Fibroblast of skin of scalp (primary cell): ENCODE measurements at regions not wholly inside any gene's neighbourhood (a gene's known extent, or its start where the extent isn't known, plus 50 kb on each side); places are given as distances from the start of the nearest gene placed in this dataset.

Experiments used
- DNase-seq: peaks from one replicate; pipeline ENCODE4 v3.0.0-alpha.2; 2013

DNA sequence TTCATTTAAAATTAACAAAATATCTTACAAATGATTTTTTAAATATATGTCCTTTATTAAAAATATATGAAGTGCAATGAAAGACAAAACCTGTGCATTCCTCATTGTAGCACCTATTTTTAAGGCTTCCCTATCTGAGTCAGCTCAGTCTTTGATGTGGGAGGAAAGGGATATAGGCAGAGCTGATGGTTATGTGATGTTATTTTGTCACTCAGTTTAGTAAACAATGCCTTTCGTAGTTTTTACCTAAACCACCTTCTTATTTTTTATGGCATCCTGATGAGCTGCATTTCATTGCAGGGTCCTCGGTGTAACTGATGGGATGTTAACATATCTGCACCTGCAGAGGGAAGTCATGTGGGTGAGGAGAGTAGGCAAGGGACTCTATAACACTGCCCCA is 58.9 kb upstream of the FRMD6 start:
- DNase-seq, result no peak

DNA sequence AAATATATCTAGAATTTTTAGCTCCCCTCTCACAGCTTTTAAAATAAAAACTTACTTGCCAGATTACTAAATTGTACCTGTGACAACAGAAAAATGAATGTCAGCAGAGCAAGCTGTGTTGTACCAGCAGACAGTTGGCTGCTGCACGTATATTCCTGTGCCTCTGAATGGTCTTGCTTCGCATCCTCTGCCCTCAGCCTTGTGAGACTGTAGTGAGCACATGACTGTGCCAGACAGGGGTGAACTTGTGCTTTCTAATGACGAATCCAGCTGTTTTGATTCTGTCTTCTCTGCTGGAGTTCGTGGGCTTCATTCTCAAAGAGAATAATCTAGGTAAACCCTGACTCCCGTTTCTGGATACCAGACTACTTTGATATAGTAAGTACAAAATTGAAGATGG is 58.3 kb upstream of the FRMD6 start:
- no peak for DNase-seq

DNA sequence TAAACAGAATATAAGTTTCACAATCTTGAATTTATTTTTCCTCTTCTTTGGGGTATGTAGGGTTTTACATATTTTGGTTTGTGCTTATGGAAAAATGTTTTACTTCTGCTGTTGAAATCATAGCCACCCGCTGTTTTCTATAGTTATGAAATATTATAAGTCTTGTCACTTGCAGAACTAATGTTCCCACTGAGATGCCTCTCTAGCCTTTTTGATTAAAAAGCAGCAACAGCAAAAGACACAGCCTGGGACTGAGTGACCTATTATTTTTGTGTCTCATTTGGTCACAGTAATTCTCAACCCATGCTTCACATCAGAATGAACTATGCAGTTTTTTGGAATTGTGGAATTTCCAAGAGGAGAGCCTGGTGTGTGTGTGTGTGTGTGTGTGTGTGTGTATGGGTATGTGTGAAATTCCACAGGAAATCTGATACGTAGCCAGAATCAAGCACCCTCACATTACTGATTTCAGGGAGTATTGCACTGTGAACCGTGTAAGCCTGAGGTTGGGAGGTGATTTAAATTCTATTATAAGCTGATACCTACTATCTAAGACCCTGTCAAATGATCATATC is 55.7 kb upstream of the FRMD6 start:
- peak; percentile 96 for DNase-seq

DNA sequence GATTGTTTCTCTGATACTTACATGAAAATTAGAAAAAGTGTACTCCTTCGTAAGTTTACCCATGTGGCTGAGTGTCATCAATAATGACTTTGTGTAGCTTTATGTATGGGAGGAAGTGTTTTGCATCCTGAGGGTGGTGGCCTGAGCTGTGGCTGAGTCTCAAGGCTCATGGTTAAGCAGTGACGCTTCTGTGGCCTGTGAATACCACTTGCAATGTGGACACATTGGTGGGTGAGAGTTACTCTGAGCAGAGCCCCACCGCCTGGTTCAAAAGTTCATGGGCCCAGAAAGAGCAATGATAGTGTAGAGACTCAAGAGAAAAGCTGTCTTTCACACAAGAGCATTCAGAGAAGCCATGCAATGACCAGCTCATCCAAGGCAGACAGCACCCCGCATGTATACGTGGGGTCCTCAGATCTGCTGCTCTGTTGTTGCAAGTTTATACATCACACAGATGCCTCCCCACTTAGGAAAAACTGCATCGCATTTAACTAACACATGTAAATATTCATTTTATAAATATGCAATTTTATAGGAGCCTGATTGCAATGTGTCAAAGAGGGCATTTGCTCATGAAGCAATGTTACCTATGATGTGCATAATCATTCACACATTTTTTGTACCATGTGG is 55.1 kb upstream of the FRMD6 start:
- peak; percentile 67 for DNase-seq

DNA sequence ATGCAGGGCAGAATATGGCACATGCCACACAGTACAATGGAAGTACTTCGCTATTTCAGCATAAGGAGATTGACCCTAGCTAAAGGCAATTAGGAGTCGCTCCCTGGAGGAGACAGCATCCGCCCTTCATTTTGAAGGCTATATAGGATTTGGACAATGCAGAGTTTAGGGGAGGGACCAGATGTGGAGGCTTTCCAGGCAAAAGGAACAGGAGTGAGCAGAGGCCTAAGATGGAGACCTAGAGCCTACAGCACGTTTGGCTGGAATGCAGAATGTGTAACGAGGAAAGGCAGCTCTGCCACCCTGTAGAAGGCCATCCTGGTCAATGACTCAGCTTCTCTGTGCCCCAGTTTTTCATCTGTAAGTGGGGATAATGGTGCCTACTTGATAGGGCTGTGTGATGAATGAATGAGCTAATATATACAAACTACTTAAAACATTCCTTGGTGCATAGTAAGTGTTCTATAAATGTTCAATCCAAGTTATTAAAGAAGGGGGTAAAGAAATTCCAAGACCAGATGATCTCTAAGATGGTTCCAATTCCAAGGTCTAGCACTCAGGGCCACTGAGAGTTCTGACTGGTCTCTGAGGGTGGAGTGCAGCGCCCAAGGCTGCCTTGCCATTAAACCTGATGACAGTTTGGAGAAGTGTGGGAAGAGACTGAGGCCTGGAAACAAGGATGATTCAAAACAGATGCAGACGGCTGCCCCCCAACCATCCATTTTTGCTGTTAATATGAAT is 54.3 kb upstream of the FRMD6 start:
- DNase-seq, result peak; percentile 100

DNA sequence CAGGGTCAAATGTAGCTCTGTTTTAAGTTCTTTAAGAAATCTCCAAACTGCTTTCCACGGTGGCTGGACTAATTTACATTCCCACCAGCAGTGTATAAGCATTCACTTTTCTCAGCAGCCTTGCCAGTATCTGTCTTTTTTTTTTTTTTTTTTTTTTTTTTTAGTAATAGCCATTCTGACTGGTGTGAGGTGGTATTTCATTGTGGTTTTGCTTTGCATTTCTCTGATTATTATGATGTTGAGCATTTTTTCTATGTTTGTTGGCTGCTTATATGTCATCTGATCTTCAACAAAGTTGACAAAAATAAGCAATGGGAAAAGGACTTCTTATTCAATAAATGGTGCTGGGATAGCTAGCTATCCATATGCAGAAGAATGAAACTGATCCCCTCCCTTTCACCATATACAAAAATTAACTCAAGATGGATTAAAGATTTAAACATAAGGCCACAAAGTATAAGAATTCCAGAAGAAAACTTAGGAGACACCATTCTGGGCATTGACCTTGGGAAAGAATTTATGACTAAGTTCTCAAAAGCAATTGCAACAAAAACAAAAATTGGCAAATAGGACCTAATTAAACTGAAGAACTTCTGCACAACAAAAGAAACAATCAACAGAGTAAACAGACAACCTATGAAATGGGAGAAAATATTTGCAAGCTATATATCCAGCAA is 52.6 kb upstream of the FRMD6 start:
- peak; percentile 94 for DNase-seq

DNA sequence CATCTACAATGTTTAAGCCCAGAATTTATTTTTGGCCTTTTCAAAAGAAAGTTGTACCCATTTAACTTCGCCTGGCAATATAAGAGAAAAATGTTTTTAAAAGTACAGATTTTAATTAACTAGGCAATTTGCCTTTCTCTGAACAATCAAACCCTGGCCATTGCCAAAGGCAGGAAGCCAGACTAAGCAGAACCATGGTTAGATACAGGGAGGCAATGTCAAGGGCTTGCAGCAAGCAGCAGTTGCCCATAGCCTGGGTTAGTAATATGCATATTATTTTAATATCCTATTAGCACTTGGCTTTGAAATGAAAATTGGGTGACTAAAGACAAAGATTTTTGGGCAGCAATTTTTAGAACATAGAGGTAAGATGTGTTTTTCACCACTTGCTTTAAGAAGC is 51.1 kb upstream of the FRMD6 start:
- no peak for DNase-seq
